Nephron (organoid): ENCODE measurements at regions not wholly inside any gene's neighbourhood (a gene's known extent, or its start where the extent isn't known, plus 50 kb on each side); places are given as distances from the start of the nearest gene placed in this dataset.
"Not testable (repeated sequence)": the region's sequence is repeated elsewhere in the genome, so short reads cannot be mapped to it uniquely, and the experiment has no call there.

Experiments used
- H3K27ac Mint-ChIP-seq, 3 experiments: 2 replicates each; pipeline ENCODE4 v1.8.0; 2020; ENCODE audit warnings: mixed read lengths in 3 of 3, mild to moderate bottlenecking in 2 of 3, moderate library complexity in 1 of 3
- H3K27me3 Mint-ChIP-seq: 2 replicates; pipeline ENCODE4 v1.8.0; 2021; ENCODE audit warnings: low read depth, mild to moderate bottlenecking, moderate library complexity, mixed read lengths
- H3K36me3 Mint-ChIP-seq: 2 replicates; pipeline ENCODE4 v1.8.0; 2020; ENCODE audit warnings: low read depth, mixed read lengths
- H3K4me1 Mint-ChIP-seq: 2 replicates; pipeline ENCODE4 v1.8.0; 2020; ENCODE audit warnings: mixed read lengths
- H3K4me3 Mint-ChIP-seq, 3 experiments: 2 replicates each; pipeline ENCODE4 v1.8.0; 2020; ENCODE audit warnings: mild to moderate bottlenecking in 3 of 3, mixed read lengths in 3 of 3, moderate library complexity in 2 of 3
- H3K9me3 Mint-ChIP-seq: 2 replicates; pipeline ENCODE4 v1.8.0; 2020; ENCODE audit warnings: mixed read lengths
- TF ChIP-seq, protein P1 (sequence below), 3 experiments: fragments of 200-600 bp; sonication (generic); IDR thresholded peaks; one replicate each; pipeline ENCODE4 v1.5.0; 2021; ENCODE audit warnings: antibody characterized with exemption in 3 of 3; ENCODE audit not compliant: unreplicated experiment in 3 of 3

DNA sequence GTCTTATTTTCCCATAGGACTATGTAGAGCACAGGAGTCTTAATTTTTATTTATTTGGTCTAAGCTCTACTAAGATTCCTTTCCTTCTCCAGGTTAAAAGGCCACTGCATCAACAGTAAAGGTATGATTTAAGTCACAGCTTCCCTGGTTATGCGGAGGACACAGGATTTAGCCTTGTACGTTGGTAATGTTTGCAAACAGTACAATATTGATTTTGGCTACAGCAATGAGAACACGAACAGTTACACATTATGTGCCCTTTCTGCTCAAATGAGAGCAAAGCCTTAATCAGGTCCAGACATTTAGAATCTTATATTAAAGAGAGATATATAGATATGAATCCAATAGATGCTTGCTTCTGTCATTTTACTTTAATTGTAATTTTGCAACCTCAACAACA lies 264.0 kb downstream of the NUF2 start:
- TF ChIP-seq, protein P1, sequence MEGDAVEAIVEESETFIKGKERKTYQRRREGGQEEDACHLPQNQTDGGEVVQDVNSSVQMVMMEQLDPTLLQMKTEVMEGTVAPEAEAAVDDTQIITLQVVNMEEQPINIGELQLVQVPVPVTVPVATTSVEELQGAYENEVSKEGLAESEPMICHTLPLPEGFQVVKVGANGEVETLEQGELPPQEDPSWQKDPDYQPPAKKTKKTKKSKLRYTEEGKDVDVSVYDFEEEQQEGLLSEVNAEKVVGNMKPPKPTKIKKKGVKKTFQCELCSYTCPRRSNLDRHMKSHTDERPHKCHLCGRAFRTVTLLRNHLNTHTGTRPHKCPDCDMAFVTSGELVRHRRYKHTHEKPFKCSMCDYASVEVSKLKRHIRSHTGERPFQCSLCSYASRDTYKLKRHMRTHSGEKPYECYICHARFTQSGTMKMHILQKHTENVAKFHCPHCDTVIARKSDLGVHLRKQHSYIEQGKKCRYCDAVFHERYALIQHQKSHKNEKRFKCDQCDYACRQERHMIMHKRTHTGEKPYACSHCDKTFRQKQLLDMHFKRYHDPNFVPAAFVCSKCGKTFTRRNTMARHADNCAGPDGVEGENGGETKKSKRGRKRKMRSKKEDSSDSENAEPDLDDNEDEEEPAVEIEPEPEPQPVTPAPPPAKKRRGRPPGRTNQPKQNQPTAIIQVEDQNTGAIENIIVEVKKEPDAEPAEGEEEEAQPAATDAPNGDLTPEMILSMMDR (IDR thresholded peaks at IDR 0.05; ENCODE audit: unreplicated experiment in 3 of 3) = no peak
- Mint-ChIP-seq H3K27ac (no peak overlapping the region), H3K4me3 (no peak overlapping the region), H3K4me1 (peaks cover 24% of the 10 kb centered on the region), H3K27me3 (no peaks in the 10 kb centered on the region), H3K9me3 (no peaks in the 10 kb centered on the region), H3K36me3 (no peaks in the 10 kb centered on the region)

DNA sequence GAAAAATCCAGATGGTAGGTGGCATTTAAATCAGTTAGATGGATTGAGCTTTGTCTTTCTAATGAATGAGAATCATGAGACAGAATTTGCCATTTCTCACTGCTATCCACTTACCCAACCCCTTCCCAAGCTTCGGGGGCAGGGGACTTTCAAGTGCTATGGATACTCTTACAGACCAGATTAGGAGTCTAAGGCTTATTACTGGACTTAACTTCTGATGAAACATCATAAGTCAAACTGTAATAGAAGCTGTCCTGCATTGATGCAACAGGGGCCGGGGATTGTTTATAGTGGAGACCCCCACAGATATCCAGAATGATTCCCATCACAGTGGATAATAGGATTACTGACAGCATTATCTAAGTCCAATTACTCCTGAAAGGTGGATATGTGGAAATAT lies 267.0 kb downstream of the NUF2 start:
- Mint-ChIP-seq H3K4me1 (peaks cover 13% of the 10 kb centered on the region), H3K27me3 (no peaks in the 10 kb centered on the region), H3K4me3 (no peak overlapping the region), H3K36me3 (peaks cover 4% of the 10 kb centered on the region), H3K9me3 (no peaks in the 10 kb centered on the region), H3K27ac (no peak overlapping the region)
- TF ChIP-seq, protein P1 (IDR thresholded peaks at IDR 0.05; ENCODE audit: unreplicated experiment in 3 of 3) = no peak

DNA sequence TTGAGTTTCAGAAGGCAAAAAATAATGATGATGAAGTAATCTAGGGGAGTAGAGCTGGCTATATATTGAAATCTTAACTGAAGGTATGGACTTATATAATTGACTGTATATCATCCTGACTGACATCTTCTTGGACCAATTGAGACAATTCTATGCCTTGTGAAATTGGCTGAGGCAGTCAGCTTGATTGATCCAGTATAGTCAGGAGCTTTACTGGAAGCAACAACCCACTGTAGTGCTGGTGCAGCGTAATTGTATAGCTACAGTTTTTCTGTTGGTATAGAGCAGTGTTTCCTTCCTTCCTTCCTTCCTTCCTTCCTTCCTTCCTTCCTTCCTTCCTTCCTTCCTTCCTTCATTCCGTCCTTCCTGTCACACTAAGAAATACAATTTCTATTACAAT lies 268.0 kb downstream of the NUF2 start:
- TF ChIP-seq, protein P1 (IDR thresholded peaks at IDR 0.05; ENCODE audit: unreplicated experiment in 3 of 3) = no peak
- Mint-ChIP-seq H3K36me3 (peaks cover 4% of the 10 kb centered on the region), H3K4me3 (no peak overlapping the region)

DNA sequence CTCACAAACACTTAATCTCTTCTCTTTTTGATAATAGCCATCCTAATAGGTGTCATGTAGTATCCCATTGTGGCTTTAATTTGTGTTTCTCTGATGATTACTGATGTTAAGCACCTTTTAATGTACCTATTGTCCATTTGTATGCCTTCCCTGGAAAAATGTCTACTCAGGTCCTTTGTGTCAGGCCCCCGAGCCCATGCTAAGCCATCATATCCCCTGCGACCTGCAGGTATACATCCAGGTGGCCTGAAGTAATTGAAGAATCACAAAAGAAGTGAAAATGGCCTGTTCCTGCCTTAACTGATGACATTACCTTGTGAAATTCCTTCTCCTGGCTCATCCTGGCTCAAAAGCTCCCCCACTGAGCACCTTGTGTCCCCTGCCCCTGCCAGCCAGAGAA lies 269.4 kb downstream of the NUF2 start:
- not testable (repeated sequence) for H3K4me3 Mint-ChIP-seq, H3K9me3 Mint-ChIP-seq, H3K27ac Mint-ChIP-seq, H3K27me3 Mint-ChIP-seq, H3K4me1 Mint-ChIP-seq, H3K36me3 Mint-ChIP-seq

More for the DNA sequence above, 268.0 kb downstream of the NUF2 start:
- Mint-ChIP-seq H3K27me3 (no peaks in the 10 kb centered on the region), H3K4me1 (peaks cover 10% of the 10 kb centered on the region), H3K27ac (no peak overlapping the region), H3K9me3 (no peaks in the 10 kb centered on the region)

DNA sequence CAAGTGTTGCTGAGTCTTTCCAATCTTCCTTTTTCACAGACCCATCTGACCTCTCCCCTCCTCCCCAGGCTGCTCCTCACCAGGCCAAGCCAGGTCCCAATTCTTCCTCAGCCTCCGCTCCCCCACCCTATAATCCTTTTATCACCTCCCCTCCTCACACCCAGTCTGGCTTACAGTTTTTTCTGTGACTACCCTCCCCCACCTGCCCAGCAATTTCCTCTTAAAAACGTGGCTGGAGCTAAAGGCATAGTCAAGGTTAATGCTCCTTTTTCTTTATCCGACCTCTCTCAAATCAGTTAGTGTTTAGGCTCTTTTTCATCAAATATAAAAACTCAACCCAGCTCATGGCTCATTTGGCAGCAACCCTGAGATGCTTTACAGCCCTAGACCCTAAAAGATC lies 270.9 kb downstream of the NUF2 start:
- not testable (repeated sequence) for H3K36me3 Mint-ChIP-seq, H3K4me3 Mint-ChIP-seq, H3K4me1 Mint-ChIP-seq, H3K27ac Mint-ChIP-seq, H3K27me3 Mint-ChIP-seq, H3K9me3 Mint-ChIP-seq

DNA sequence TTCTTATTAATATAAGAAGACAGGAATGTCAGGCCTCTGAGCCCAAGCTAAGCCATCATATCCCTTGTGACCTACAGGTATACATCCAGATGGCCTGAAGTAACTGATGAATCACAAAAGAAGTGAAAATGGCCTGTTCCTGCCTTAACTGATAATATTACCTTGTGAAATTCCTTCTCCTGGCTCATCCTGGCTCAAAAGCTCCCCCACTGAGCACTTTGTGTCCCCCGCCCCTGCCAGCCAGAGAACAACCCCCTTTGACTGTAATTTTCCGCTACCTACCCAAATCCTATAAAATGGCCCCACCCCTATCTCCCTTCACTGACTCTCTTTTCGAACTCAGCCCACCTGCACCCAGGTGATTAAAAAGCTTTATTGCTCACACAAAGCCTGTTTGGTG lies 274.4 kb downstream of the NUF2 start:
- not testable (repeated sequence) for H3K4me1 Mint-ChIP-seq, H3K27ac Mint-ChIP-seq, H3K9me3 Mint-ChIP-seq, H3K4me3 Mint-ChIP-seq, H3K27me3 Mint-ChIP-seq, H3K36me3 Mint-ChIP-seq

DNA sequence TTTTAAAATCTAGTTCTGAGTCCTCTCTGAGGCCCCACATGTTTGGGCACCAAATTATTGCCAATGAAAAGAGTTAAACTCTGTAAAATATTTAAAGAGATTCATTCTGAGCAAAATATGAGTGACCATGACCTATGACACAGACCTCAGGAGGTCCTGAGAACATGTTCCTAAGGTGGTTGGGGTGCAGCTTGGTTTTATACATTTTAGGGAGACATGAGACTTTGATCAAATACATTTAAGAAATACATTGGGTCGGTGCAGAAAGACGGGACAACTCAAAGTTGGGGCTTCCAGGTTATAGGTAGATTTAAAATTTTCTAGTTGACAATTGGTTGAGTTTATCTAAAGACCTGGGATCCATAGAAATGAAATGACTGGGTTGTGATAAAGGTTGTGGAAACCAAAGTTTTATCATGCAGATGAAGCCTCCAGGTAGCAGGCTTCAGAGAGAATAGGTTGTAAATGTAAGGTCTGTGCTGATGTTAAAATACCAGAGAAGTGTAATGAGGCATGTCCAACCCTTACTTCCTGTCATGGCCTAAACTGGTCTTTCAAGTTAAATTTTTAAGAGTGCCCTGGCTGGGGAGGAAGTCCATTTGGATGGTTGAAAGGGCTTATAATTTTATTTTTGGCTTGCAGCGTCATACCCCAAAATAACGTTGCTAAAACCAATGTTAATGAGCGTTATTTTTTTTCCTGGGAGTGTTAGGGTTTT lies 274.9 kb downstream of the NUF2 start:
- Mint-ChIP-seq H3K27me3 (no peaks in the 10 kb centered on the region), H3K4me1 (no peaks in the 10 kb centered on the region), H3K4me3 (no peak overlapping the region), H3K9me3 (peaks cover 3% of the 10 kb centered on the region), H3K36me3 (peaks cover 1% of the 10 kb centered on the region), H3K27ac (no peak overlapping the region)
- TF ChIP-seq, protein P1 (IDR thresholded peaks at IDR 0.05; ENCODE audit: unreplicated experiment in 3 of 3) = no peak
